Activated T-cell treated with anti-CD3 and anti-CD28 coated beads for 48 hours (primary cell): ENCODE measurements at regions not wholly inside any gene's neighbourhood (a gene's known extent, or its start where the extent isn't known, plus 50 kb on each side); places are given as distances from the start of the nearest gene placed in this dataset.

Source experiments
- DNase-seq: peaks from one replicate; pipeline ENCODE4 v3.0.0-alpha.2; 2020; ENCODE audit warnings: low read depth

DNA sequence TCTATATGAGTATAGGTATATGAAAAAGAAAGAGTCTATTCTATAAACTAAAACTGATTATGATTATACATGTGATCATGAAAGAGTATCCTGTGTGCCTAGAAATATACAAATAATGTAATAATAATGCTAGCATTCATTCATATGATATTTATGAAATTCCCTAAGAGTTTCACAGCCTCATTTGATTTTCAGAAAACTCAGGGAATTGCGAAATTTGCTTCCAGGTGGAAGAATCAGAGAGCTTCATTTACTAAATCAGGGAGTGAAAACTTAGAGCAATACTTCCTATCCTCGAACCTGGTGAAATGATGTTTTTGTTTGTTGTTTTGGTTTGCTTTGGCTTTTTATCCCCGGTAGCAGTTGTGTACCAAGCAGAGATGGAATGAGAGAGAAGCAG lies 1105.7 kb upstream of the SLIT2 start:
- DNase-seq, result no peak

DNA sequence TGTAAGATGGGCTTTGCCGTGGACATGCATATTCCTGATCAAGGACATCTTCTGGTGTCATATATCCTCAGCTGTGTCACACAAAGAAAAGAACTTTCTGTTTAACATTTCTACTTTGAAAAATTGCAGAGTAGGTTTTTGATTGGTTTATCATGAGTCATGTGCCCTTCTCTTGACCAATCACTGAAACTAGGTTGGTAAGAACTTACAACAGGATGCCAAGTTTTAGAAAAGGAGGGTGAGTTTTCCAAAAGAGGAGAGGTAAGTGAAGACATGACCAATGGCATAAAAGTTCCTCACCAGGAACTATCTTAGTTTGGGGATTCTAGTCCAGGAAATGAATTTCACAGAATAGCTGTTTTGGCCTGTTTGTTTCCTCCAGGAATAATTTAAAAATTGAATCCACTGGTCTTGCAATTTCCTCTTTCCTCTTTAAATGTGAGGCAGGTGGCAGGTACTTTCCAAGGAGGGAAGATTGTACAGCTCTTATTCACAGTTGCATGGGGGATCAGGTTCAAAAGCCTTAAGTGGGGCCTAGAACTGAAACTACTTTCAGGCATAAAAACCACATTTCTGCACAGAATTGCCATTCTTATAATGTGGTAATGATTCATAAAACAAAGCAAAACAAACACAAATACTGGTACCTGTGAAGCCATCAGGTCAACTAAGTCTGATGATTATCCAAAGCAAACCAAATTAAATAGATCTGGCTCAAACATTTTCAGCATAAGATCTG lies 1114.5 kb upstream of the LCORL start:
- DNase-seq, result no peak

DNA sequence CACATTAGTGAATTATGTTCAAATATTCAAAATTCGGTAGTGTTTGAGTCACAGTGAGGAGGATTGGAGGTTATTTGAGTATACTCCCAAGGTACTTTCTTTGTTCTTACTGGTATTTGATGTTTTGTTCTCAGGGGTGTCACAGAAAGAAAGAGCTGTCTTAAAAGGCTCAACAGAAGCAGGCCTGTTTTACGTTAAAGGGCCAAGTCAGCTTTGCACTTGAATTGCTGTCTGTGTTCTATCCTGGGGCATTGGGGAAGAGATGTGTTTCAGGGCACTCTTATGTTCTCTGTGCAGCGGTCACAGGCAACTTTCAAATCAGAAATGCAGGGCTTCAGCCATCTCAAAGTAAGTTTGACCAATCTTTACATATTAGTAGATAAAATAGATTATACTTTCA lies 1113.1 kb upstream of the LCORL start:
- no peak for DNase-seq

DNA sequence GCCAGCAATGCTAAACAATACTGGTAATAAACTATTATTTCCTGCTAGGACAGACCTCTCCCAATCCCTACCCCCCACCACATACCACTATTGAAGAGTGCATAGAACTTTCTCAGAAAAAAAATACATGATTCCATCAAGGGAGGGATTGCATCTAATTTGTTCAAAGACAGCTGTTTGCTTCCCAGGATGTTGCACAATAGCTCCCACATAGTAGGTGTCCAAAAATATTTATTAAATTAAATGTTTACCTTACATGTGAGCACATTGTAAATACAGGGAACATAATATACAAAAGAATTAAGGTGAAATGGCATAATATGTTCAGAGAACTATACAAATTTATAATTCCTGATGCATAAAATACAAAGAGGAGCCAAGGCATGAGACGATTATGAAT lies 1111.8 kb upstream of the LCORL start:
- DNase-seq, result no peak

DNA sequence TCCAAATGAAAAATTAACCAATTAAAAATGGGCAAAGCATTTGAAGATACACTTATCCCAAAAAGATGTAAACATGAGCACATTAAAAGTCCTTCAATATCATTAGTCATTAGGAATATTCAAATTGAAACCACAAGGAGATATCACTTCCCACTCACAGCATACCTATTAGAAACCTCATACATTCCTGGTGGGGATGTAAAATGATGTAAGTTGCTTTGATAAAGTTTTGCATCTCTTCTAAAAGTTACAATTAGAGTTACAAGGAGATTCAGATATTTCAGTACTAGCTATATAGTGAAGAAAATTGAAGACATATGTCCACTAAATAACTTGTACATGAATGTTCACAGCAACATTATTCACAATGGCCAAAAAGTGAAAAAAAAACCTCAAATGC lies 1109.3 kb upstream of the LCORL start:
- no peak for DNase-seq

DNA sequence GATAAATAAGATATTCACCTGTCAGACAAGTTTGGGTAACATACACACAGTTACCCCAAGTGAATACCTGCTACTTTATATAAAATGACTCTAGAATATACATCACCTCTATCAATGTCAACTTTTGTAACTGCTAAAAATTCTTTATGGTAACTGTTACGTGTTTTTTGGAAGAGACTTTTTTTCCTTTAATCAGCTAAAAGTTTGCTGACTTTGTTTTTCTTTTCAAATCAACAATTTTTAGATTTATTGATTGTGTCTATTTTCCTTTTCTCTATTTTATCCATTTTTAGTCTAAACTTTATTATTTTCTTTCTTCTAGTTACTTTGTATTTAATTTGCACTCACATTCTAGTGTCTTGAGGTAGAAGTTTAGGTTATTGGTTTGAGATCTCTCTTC lies 1106.6 kb upstream of the LCORL start:
- no peak for DNase-seq

DNA sequence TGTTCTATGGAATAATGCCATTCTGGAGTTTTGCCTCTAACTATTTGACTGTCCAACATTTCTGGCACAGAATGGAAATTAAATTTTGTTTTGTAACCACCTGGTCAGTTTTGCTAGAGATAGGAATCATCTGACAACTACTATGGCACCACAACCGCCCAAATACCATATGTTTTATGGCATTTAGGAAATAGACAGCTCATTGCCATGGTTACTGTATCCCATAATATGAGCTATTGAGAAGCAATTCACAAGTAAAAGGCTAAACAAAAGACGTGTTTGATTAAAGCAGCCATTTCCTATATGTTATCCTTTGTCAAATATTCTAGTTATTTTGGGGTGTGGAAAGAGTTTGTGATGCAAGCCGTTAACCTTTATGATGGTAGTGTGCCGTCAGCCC lies 1105.3 kb upstream of the LCORL start:
- no peak for DNase-seq

DNA sequence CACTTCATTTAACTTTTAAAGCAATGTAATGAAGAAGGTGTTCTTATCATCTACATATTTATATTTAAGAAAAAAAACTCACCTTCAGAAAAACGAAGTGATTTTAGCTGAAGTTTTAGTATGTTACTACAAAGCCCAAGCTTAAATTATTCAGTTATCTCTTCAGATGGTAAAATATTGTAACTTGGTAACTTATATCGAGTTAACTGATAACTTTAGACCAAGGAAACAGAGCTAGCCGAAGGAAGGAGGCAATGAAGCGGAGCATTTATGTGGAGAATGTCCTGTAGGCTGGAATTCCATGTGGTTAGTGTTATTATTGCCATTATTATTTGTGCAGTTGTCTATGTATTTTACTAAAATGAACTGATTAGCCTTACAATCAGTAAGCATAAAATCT lies 1102.1 kb upstream of the LCORL start:
- DNase-seq, result no peak

DNA sequence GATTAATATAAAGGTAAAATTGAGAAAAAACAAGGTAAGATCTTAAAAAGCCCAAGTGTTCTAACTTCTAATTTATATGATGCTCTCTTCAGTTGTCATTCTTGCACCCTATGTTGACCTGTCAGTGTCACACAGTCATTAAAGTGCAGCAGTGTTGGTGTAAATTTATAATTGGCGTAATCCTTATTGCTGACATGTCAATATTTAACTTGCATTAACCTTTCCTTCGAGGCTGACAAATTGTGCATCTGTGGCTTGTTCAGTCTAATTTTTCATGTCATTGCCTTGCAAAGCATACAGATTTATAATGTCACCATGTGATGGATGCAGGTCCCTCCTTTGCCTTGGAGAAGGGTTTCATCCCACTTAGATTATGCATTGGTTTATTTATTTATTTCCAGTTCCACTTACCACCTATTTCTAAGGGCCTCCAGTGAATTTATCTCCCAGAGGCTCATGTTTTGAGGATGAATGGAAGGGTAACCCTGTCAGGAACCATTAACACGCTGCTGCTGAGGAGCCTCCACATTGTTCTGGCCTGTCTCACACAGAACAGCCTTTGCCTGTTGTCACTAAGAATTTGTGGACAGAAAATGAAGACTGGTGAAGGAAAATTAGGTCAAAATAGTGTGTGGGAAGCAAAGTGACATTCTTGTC lies 1098.5 kb upstream of the LCORL start:
- DNase-seq, result no peak

DNA sequence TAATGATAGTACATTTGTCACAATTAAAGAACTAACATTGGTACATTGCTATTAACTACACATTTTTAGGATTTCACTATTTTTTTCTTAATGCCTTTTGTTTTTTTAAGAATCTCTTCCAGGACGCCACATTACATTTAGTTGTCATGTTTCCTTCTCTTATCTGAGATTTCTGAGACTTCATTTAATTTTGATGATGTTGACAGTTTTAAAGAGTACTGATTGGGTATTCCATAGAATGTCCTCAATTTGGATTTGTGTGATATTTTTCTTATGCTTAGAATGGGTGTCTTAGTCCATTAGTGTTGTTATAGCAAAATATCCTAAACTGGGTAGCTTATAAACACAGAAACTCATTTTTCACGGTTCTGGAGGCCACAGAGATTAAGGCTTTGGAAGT lies 1095.5 kb upstream of the LCORL start:
- DNase-seq, result no peak

DNA sequence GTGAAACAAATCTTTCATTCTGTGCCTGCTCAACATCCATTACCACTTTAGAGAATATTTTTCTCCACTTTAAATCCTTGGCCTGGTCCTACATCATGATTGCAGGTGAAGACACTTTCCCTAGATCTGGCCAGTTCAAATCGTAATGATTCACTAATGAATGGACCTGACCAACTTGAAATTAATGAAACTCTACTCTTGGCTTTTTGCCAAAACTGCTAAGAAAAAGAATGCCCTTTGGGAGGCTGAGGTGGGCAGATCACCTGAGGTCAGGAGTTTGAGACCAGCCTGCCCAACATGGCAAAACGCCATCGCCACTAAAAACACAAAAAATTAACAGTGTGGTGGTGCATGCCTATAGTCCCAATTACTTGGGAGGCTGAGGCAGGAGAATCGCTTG lies 1082.6 kb upstream of the LCORL start:
- no peak for DNase-seq

DNA sequence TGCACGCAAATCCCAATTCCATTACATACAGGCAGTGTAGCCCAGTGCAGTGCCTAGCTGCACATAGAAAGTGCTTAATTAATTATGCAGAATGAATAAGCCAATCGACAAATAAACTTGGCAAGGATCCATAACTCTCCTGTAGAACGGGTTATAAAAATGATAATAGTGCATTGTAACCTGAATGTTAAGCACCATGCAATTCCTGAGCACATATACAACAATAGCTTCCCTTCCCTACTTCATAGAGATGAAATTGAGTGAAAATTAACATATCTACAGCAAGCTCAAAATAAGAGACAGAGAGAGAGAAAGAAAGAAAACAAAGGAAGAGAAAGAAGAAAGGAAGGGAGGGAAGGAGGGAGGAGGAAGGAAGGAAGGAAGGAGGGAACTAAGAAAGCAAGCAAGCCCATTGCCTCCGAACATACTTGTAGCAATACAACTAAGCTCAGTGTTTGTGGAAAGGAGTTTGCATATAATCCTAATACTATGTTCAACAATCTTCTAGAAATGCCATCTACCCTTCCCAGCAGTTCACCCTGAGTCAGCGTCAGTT lies 1074.0 kb upstream of the LCORL start:
- no peak for DNase-seq

DNA sequence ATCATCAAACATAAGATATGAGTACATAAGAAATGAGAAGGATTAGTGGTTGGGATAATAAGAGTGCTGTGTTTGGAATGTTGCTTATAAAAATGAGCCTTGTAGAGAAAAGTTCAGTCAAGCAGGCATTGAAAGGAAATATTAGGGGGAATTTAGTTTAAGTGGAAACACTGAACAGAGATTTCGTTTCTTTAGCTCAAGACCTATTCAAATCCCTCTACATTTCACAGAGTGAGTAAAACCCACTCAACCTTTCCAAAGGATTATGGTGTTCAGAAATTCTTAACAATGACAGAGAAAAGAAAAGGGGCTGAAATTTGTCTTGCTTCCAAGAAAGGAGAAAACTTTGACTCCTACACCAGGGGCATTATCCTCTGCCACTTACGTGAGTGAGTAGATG lies 1072.4 kb upstream of the LCORL start:
- no peak for DNase-seq

DNA sequence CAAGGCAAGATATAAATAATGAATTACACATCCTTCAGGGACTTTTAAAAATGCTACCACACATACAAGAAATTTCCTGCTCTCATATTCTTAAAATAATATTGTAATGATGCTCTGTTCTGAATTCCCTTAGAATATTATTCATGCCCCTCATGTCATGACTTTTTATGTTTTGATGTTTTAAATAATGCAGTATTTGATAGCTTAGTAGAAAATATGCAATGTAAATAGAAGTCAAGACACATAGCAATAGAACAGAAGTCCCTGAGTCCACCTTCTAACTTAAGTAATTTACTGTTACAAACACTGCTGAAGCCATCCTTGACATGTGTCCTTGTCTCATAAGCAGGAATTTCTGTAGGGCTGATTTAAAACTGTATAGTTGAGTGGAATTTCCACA lies 1071.2 kb upstream of the LCORL start:
- no peak for DNase-seq

DNA sequence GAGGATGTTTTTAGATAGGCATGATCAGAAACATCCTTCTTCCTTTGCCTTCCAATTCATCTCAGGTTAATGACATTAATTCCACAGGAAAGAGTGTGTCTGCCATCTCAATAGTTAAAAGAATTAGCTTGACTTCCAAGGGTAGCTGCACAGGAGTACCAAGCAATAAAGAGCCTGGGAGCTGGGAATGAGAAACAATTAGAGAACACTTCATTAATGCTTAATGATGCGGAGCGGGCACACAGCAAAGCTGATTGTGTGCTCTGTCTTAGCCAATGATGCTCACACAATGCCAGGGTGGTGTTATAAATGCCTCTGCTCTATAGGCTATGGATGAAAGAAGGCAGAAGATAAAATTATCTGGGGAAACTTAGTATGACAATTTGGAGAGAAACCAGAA lies 1052.5 kb upstream of the LCORL start:
- no peak for DNase-seq

DNA sequence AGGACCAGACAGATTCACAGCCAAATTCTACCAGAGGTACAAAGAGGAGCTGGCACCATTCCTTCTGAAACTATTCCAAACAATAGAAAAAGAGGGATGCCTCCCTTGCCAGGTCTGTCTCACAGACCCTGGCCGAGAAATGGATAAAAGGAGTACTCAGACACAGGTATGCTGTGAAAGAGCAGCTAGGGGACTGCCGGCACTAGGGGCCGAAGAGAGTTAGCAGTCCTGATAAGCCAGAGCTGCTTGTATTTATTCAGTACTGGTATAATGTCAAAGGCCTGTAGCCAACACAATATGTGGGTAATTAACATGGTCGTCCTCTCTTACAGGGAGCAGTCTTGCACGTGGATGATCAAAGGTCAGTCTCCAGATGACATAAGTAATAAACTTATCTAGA lies 1042.1 kb upstream of the LCORL start:
- no peak for DNase-seq

DNA sequence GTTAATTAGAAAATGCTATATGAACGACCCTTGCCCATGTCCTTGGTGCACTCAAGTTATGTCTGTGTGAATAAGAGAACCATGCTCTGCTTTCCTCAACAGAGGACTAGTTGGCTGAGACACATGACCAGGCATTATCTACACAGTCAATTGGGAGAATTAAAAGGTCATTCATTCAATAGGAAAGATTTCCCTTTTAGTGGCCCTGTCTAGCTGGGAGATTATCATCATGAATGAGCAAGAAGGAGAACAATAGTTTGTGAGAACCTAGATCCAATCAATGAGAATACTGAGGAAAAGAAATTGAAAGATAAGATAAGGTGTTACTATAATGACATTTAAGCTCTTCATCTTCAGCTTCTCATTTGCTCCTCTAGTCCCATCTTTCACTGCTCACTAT lies 1033.4 kb upstream of the LCORL start:
- DNase-seq, result no peak

DNA sequence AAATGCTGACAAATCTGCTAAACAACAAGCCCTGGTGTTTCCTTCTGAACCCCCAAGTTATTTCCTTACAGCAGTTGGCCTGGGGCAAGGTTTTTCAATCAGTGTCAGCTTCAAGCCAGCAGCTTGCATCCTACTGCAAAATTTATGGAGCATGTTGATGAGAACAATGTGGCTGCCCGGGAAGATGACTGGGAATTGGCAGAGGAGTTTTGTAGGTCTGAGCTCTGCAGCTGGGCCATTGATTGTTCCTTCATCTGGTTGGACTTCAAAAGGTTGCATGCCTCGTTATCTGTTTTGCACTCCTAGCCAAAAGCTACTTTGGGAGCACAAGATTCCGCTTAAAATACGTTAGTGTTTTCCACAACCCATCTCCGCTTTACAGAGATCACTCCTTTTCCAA lies 1030.3 kb upstream of the LCORL start:
- no peak for DNase-seq

DNA sequence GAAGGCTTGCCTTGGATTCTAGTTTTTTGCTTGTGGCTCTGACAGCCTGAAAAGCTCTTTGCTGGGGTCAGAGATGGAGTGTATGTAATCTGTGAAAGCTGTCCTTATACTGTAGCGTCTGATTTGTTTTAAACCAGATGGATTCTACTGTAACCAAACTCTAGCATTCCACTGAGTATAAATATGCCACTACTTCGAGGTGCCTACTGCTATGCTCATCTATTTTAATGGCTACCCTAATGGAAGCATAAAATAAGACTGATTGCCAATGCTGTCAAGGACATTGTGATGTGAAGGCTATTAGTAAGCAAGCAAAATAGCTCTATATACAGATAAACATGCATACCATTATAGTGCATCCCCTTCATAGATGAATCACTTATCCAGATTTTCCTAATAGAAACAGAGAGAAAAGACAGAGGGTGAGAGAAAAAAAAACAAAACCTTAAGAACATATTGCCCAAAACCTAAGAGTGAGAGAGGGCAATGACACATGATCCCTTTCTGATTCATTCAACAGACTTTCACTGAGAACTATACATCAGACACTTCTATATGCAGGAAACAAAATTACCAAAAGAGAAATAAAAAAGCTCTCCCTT lies 1025.8 kb upstream of the LCORL start:
- no peak for DNase-seq

DNA sequence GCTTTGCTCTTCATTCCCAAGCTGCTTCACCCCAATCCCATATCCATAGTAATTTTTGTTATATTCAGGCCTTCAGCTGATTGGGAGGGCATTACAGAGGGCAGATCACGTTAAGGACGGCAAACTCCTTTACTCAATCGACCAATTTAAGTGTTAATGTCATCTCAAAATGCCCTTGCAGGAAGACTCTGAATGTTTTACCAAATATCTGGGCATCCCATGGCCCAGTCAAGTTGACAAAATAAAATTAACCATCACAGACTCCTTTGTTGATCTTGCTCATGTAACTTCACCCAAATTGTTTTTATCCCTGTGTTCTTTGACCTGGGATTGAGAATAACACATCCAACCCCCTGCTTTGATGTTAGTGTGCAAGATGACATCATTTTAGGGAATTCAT lies 1018.3 kb upstream of the LCORL start:
- DNase-seq, result no peak

DNA sequence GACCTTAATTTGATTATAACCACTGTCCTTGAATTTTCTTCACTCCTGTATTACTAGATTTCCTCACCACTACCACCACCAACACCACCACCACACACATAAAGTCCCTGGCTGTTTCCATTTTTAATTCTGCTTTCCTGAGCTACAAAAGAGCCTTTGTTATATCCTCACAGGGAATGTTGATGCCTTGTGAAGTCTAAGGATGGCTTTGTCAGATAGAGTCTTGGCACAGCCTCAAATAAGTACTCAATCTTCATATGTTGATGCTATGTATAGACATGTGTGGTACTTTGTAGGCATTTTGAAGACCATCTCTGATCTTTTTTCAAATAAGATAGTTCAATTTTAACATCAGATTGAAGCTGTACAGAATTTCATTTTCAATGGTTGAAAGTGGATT lies 1016.7 kb upstream of the LCORL start:
- no peak for DNase-seq

DNA sequence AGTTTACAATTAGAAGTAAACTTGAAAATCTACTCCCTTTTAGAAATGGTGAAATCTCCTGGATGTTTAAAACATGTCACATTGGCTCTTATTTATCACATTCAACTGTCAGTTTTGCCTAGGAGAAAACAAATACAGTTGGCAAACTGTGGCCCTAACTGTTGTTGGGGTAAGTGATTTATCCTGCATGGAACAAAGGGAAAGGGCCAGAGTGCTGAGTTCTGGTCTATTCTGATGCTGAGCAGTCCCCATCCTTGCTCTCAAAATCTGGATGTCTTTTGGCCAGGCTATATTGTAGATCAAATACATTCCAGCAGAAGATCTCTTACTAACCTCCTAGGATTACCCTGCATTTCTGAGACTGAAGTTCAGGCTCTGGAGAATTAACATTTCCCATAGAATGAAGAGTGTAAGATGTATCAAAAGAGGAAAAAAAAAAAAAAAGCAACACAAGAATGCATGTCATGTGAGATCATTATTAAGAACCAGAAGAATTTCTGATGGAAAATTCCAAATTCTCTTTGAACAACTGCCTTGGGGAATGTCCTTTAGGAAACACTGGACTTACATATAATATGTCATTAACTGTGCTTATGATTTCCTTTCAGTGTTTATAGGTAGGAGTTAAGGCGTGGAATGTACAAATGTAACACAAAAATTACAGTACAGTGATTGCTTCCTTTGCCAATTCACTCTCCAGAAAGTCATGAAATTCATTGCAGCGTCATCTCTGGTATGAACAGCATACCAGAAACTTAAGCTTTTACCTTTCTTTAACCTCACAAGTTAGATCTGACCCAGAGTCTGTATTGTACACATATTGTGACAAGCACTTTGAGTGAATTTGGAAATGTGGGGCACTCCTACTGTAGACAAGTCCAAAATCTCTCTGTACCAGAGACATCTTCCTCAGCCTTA lies 1012.5 kb upstream of the LCORL start:
- no peak for DNase-seq
